Mesodermal cell (in vitro differentiated cells): ENCODE measurements at regions not wholly inside any gene's neighbourhood (a gene's known extent, or its start where the extent isn't known, plus 50 kb on each side); places are given as distances from the start of the nearest gene placed in this dataset.
"Not testable (repeated sequence)": the region's sequence is repeated elsewhere in the genome, so short reads cannot be mapped to it uniquely, and the experiment has no call there.

ENCODE experiments used
- H3K27ac ChIP-seq: 2 replicates; pipeline ENCODE4 v1.7.0; 2013; ENCODE audit warnings: mild to moderate bottlenecking, low read depth, low read length, moderate library complexity; ENCODE audit not compliant: severe bottlenecking
- H3K36me3 ChIP-seq: 2 replicates; pipeline ENCODE4 v1.7.1; 2013; ENCODE audit warnings: mild to moderate bottlenecking, low read length, moderate library complexity; ENCODE audit not compliant: control insufficient read depth, insufficient read depth
- H3K4me1 ChIP-seq: one replicate; pipeline ENCODE4 v1.7.1; 2013; ENCODE audit warnings: mild to moderate bottlenecking, low read length; ENCODE audit not compliant: insufficient read depth, control insufficient read depth, poor library complexity, severe bottlenecking
- H3K4me3 ChIP-seq: 2 replicates; pipeline ENCODE4 v1.7.0; 2013; ENCODE audit warnings: low read length, control low read depth, mild to moderate bottlenecking; ENCODE audit not compliant: insufficient read depth, poor library complexity, severe bottlenecking; ENCODE audit errors: extremely low read depth
- H3K9me3 ChIP-seq: 2 replicates; pipeline ENCODE4 v1.7.1; 2013; ENCODE audit warnings: mild to moderate bottlenecking, low read length, moderate library complexity; ENCODE audit not compliant: control insufficient read depth
- WGBS, 2 experiments: methylation state at CpG; one replicate each; pipeline ENCODE4 v1.1.5; 2013; ENCODE audit warnings: missing lambda C conversion rate in 2 of 2; ENCODE audit not compliant: insufficient coverage in 2 of 2; 5-methylcytosine and 5-hydroxymethylcytosine counted together

GRCh38 chr21:9753943-9754342 lies 767.4 kb upstream of the TPTE start:
- Histone ChIP-seq H3K4me3 (no peak overlapping the region), H3K36me3 (no peaks in the 10 kb centered on the region), H3K27ac (no peak overlapping the region), H3K4me1 (no peaks in the 10 kb centered on the region), H3K9me3 (peaks cover 91% of the 10 kb centered on the region)
- 53 to 65% methylated on average over 5 to 6 of the region's 7 CpGs for WGBS, 2 experiments

GRCh38 chr21:9754434-9754833 lies 766.9 kb upstream of the TPTE start:
- not testable (repeated sequence) for H3K36me3 ChIP-seq, H3K4me1 ChIP-seq, H3K4me3 ChIP-seq, H3K27ac ChIP-seq
- WGBS, 2 experiments = 0% methylated on average over 1 of the region's 1 CpG; no CpG with 5 or more reads in 1 of the 2 experiments
- peaks cover 92% of the 10 kb centered on the region for H3K9me3 ChIP-seq

- Histone ChIP-seq H3K36me3 (no peaks in the 10 kb centered on the region), H3K4me1 (no peaks in the 10 kb centered on the region), H3K27ac (no peak overlapping the region), H3K9me3 (peaks cover 90% of the 10 kb centered on the region), H3K4me3 (no peak overlapping the region)
- 43 to 63% methylated on average over 2 to 3 of the region's 7 CpGs for WGBS, 2 experiments
Observed at GRCh38 chr21:9755611-9756010, 765.8 kb upstream of the TPTE start.

GRCh38 chr21:9756677-9757076 lies 764.7 kb upstream of the TPTE start:
- Histone ChIP-seq H3K27ac (no peak overlapping the region), H3K36me3 (no peaks in the 10 kb centered on the region), H3K4me3 (no peak overlapping the region), H3K9me3 (peaks cover 89% of the 10 kb centered on the region), H3K4me1 (no peaks in the 10 kb centered on the region)
- WGBS, 2 experiments = 77% methylated on average over 7 to 9 of the region's 9 CpGs

GRCh38 chr21:9757118-9757517 lies 764.3 kb upstream of the TPTE start:
- H3K4me1 ChIP-seq, H3K4me3 ChIP-seq, H3K36me3 ChIP-seq, H3K27ac ChIP-seq: not testable (repeated sequence)
- 54 to 72% methylated on average over 5 to 6 of the region's 9 CpGs for WGBS, 2 experiments
- H3K9me3 ChIP-seq = peaks cover 85% of the 10 kb centered on the region

GRCh38 chr21:9757572-9757971 lies 763.8 kb upstream of the TPTE start:
- not testable (repeated sequence) for H3K4me3 ChIP-seq, H3K4me1 ChIP-seq, H3K36me3 ChIP-seq, H3K27ac ChIP-seq
- H3K9me3 ChIP-seq = peaks cover 80% of the 10 kb centered on the region
- 81 to 86% methylated on average over 9 of the region's 9 CpGs for WGBS, 2 experiments

- no peak overlapping the region for H3K27ac ChIP-seq
- no peaks in the 10 kb centered on the region for H3K36me3 ChIP-seq
- H3K9me3 ChIP-seq = peaks cover 77% of the 10 kb centered on the region
- 63 to 74% methylated on average over 6 of the region's 6 CpGs for WGBS, 2 experiments
- H3K4me1 ChIP-seq = no peaks in the 10 kb centered on the region
- no peak overlapping the region for H3K4me3 ChIP-seq
Observed at GRCh38 chr21:9758141-9758540, 763.2 kb upstream of the TPTE start.

- no peak overlapping the region for H3K27ac ChIP-seq
- no peaks in the 10 kb centered on the region for H3K36me3 ChIP-seq
- H3K9me3 ChIP-seq = peaks cover 77% of the 10 kb centered on the region
- H3K4me1 ChIP-seq = no peaks in the 10 kb centered on the region
- no peak overlapping the region for H3K4me3 ChIP-seq
- 62% methylated on average over 6 of the region's 6 CpGs for WGBS, 2 experiments
Observed at GRCh38 chr21:9758888-9759287, 762.5 kb upstream of the TPTE start.

- no peaks in the 10 kb centered on the region for H3K36me3 ChIP-seq
- no peaks in the 10 kb centered on the region for H3K4me1 ChIP-seq
- H3K27ac ChIP-seq = no peak overlapping the region
- H3K9me3 ChIP-seq = peaks cover 76% of the 10 kb centered on the region
- H3K4me3 ChIP-seq = no peak overlapping the region
- 81 to 88% methylated on average over 9 of the region's 9 CpGs for WGBS, 2 experiments
Observed at GRCh38 chr21:9759972-9760371, 761.4 kb upstream of the TPTE start.

- Histone ChIP-seq H3K36me3 (no peaks in the 10 kb centered on the region), H3K27ac (no peak overlapping the region), H3K9me3 (peaks cover 70% of the 10 kb centered on the region), H3K4me3 (no peak overlapping the region), H3K4me1 (no peaks in the 10 kb centered on the region)
- WGBS, 2 experiments = 52 to 62% methylated on average over 2 of the region's 5 CpGs
Observed at GRCh38 chr21:9760398-9761074, 760.8 kb upstream of the TPTE start.

GRCh38 chr21:9763306-9763705 lies 758.1 kb upstream of the TPTE start:
- H3K9me3 ChIP-seq = peaks cover 62% of the 10 kb centered on the region
- H3K27ac ChIP-seq = no peak overlapping the region
- H3K36me3 ChIP-seq = no peaks in the 10 kb centered on the region
- H3K4me3 ChIP-seq = no peak overlapping the region
- WGBS, 2 experiments = 59 to 69% methylated on average over 3 of the region's 3 CpGs
- H3K4me1 ChIP-seq = no peaks in the 10 kb centered on the region
